ENCODE measurements at regions not wholly inside any gene's neighbourhood (a gene's known extent, or its start where the extent isn't known, plus 50 kb on each side); places are given as distances from the start of the nearest gene placed in this dataset.

GRCh38 chr9:13529321-13530104 lies 250.0 kb upstream of the MPDZ start:
- Mint-ChIP-seq H3K27ac (no peak overlapping the region), H3K27me3 (no peaks in the 10 kb centered on the region), H3K4me3 (no peak overlapping the region), H3K9me3 (peaks cover 0 to 17% (median 8%) of the 10 kb centered on the region in 11 donors), H3K36me3 (no peaks in the 10 kb centered on the region), H3K4me1 (no peaks in the 10 kb centered on the region)
- no peak overlapping the region for H3K4me3 ChIP-seq (ENCODE audit: low read length)
- no peaks in the 10 kb centered on the region for H3K36me3 ChIP-seq (ENCODE audit: control insufficient read depth in 2 of 3, insufficient read depth in 3 of 3, low read length in 3 of 3)
- ATAC-seq: no peak
- no peaks in the 10 kb centered on the region for H3K27me3 ChIP-seq (ENCODE audit: control insufficient read depth in 2 of 2, insufficient read depth in 2 of 2, low read length in 2 of 2)
- DNase-seq: no peak
- no peaks in the 10 kb centered on the region for H3K9me3 ChIP-seq (ENCODE audit: control insufficient read depth in 2 of 3, low read length in 3 of 3)
- ChIA-PET POLR2A (no interaction called here), CTCF (no interaction called here)
- H3K27ac ChIP-seq (ENCODE audit: low read depth, low read length): no peak overlapping the region
- no peaks in the 10 kb centered on the region for H3K4me1 ChIP-seq (ENCODE audit: control insufficient read depth in 2 of 2, insufficient read depth in 2 of 2, low read length in 2 of 2)
- intact Hi-C loops (cut with micrococcal nuclease): no loop called here

- Mint-ChIP-seq H3K4me1 (no peaks in the 10 kb centered on the region), H3K4me3 (no peak overlapping the region), H3K27ac (no peak overlapping the region), H3K9me3 (peaks cover 0 to 5% (median 0%) of the 10 kb centered on the region in 11 donors), H3K27me3 (no peaks in the 10 kb centered on the region), H3K36me3 (no peaks in the 10 kb centered on the region)
- no peak for DNase-seq
- no peak for ATAC-seq
- Histone ChIP-seq H3K27me3 (ENCODE audit: control insufficient read depth in 2 of 2, insufficient read depth in 2 of 2, low read length in 2 of 2) (no peaks in the 10 kb centered on the region), H3K36me3 (ENCODE audit: control insufficient read depth in 2 of 3, insufficient read depth in 3 of 3, low read length in 3 of 3) (no peaks in the 10 kb centered on the region), H3K27ac (ENCODE audit: low read depth, low read length) (no peak overlapping the region), H3K4me1 (ENCODE audit: control insufficient read depth in 2 of 2, insufficient read depth in 2 of 2, low read length in 2 of 2) (no peaks in the 10 kb centered on the region), H3K9me3 (ENCODE audit: control insufficient read depth in 2 of 3, low read length in 3 of 3) (no peaks in the 10 kb centered on the region), H3K4me3 (ENCODE audit: low read length) (no peak overlapping the region)
- intact Hi-C loops (cut with micrococcal nuclease): no loop called here
- CTCF ChIA-PET: no interaction called here
- POLR2A ChIA-PET: no interaction called here
These were observed 244.8 kb upstream of the MPDZ start for GRCh38 chr9:13524245-13524644.

DNA sequence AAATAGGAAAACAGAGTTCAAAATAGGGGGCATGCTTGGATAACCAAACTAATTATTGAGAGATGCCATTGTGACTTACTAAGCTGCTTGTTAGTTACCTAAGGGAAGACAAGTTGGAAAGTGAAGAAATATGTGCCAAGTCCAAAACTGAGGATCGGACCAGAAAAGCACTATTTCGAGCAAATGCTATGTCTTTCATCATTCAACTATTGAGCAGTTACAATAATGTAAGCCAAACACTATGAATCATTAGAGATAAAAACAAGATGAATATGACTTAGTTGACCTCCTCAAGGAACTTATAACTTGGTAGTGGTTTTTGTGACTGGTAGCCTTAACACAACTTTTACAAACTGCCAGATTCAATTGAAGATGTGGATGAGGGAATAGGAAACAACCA lies 240.6 kb upstream of the MPDZ start:
- no peak overlapping the region for H3K27ac Mint-ChIP-seq
- peaks cover 0 to 16% (median under 1%) of the 10 kb centered on the region in 11 donors for H3K9me3 Mint-ChIP-seq
- ChIA-PET CTCF (no interaction called here), POLR2A (no interaction called here)
- ATAC-seq (no peak), DNase-seq (no peak)
- no peaks in the 10 kb centered on the region for H3K4me1 Mint-ChIP-seq
- H3K27me3 ChIP-seq (ENCODE audit: control insufficient read depth in 2 of 2, insufficient read depth in 2 of 2, low read length in 2 of 2): no peaks in the 10 kb centered on the region
- intact Hi-C loops (cut with micrococcal nuclease): no loop called here
- no peaks in the 10 kb centered on the region for H3K36me3 ChIP-seq (ENCODE audit: control insufficient read depth in 2 of 3, insufficient read depth in 3 of 3, low read length in 3 of 3)
- no peaks in the 10 kb centered on the region for H3K36me3 Mint-ChIP-seq
- no peaks in the 10 kb centered on the region for H3K4me1 ChIP-seq (ENCODE audit: control insufficient read depth in 2 of 2, insufficient read depth in 2 of 2, low read length in 2 of 2)
- H3K27me3 Mint-ChIP-seq: no peaks in the 10 kb centered on the region
- no peak overlapping the region for H3K4me3 ChIP-seq (ENCODE audit: low read length)
- H3K9me3 ChIP-seq (ENCODE audit: control insufficient read depth in 2 of 3, low read length in 3 of 3): no peaks in the 10 kb centered on the region
- no peak overlapping the region for H3K27ac ChIP-seq (ENCODE audit: low read depth, low read length)
- H3K4me3 Mint-ChIP-seq: no peak overlapping the region

DNA sequence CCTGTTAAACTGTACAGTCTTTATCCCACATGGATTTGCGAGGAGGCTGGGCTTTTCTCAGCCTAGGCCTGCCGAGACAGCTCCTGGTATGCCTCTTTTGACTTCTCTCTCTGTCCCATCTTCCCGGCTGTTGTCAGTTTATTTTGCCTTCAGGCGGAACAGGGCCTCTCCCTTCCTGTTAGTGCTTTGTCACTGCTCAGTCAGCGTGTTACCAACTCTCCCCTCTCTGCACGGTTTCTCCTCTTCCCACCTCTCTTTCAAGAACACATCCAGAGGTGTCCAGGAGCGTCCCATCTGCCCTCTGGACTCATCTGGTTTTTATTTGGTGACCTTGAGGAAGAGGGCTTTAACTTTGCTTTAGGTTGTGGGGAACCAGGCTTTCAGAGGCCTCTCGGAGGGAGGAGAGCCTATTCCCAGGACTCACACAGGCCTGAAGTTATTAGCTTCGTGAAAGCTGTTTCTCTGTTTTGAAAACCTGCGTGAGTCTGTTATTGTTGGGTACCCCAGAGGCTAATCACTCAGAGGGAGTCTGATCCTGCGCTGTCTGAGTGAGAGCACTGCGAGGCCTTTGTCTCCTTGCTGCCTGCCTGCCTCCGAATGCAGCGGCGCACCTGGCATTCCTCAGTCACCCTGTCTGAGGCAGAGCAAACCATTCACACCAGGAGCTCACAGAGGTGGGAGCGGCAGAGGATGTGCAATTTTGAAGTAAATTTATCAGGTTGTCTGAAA lies 234.4 kb upstream of the MPDZ start:
- Histone ChIP-seq H3K4me3 (ENCODE audit: low read length) (no peak overlapping the region), H3K4me1 (ENCODE audit: control insufficient read depth in 2 of 2, insufficient read depth in 2 of 2, low read length in 2 of 2) (no peaks in the 10 kb centered on the region), H3K27ac (ENCODE audit: low read depth, low read length) (no peak overlapping the region), H3K9me3 (ENCODE audit: control insufficient read depth in 2 of 3, low read length in 3 of 3) (no peaks in the 10 kb centered on the region), H3K36me3 (ENCODE audit: control insufficient read depth in 2 of 3, insufficient read depth in 3 of 3, low read length in 3 of 3) (no peaks in the 10 kb centered on the region), H3K27me3 (ENCODE audit: control insufficient read depth in 2 of 2, insufficient read depth in 2 of 2, low read length in 2 of 2) (no peaks in the 10 kb centered on the region)
- DNase-seq (no peak), ATAC-seq (no peak)
- Mint-ChIP-seq H3K9me3 (peaks cover 0 to 16% (median 2%) of the 10 kb centered on the region in 11 donors), H3K27ac (no peak overlapping the region), H3K36me3 (no peaks in the 10 kb centered on the region), H3K27me3 (no peaks in the 10 kb centered on the region), H3K4me1 (no peaks in the 10 kb centered on the region), H3K4me3 (no peak overlapping the region)
- ChIA-PET CTCF (no interaction called here), POLR2A (no interaction called here)
- intact Hi-C loops (cut with micrococcal nuclease): no loop called here

- ATAC-seq (no peak), DNase-seq (no peak)
- Mint-ChIP-seq H3K4me1 (no peaks in the 10 kb centered on the region), H3K27me3 (no peaks in the 10 kb centered on the region), H3K27ac (no peak overlapping the region), H3K36me3 (no peaks in the 10 kb centered on the region), H3K4me3 (no peak overlapping the region), H3K9me3 (peaks cover 0 to 15% (median 2%) of the 10 kb centered on the region in 11 donors)
- H3K27me3 ChIP-seq (ENCODE audit: control insufficient read depth in 2 of 2, insufficient read depth in 2 of 2, low read length in 2 of 2): no peaks in the 10 kb centered on the region
- ChIA-PET POLR2A (no interaction called here), CTCF (no interaction called here)
- H3K9me3 ChIP-seq (ENCODE audit: control insufficient read depth in 2 of 3, low read length in 3 of 3): no peaks in the 10 kb centered on the region
- H3K4me1 ChIP-seq (ENCODE audit: control insufficient read depth in 2 of 2, insufficient read depth in 2 of 2, low read length in 2 of 2): no peaks in the 10 kb centered on the region
- H3K36me3 ChIP-seq (ENCODE audit: control insufficient read depth in 2 of 3, insufficient read depth in 3 of 3, low read length in 3 of 3): no peaks in the 10 kb centered on the region
- H3K4me3 ChIP-seq (ENCODE audit: low read length): no peak overlapping the region
- H3K27ac ChIP-seq (ENCODE audit: low read depth, low read length): no peak overlapping the region
- intact Hi-C loops (cut with micrococcal nuclease): no loop called here
These were observed 233.8 kb upstream of the MPDZ start for GRCh38 chr9:13513286-13513685.

DNA sequence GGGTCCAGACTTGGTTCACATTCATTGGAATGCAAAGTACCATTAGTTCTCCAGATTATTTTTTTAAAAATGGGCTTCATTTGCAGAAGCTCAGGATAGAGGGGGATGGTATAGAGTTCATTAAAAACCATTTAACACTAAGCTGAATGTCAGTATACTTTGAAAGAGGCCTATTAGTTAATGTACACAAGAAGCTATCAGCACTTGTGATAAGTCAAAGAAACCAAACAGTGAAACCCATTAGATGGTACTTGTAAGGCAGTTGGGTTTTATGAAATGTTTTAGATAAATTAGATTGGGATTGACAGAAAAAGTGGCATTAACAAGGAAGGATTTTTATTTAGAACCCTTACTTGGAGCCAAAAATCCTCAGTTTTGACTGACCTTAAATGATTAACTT lies 229.2 kb upstream of the MPDZ start:
- no peak for ATAC-seq
- ChIA-PET CTCF (no interaction called here), POLR2A (no interaction called here)
- no peak for DNase-seq
- Mint-ChIP-seq H3K27ac (no peak overlapping the region), H3K36me3 (no peaks in the 10 kb centered on the region), H3K4me3 (no peak overlapping the region), H3K27me3 (no peaks in the 10 kb centered on the region), H3K9me3 (peaks cover 0 to 19% (median 6%) of the 10 kb centered on the region in 11 donors), H3K4me1 (no peaks in the 10 kb centered on the region)
- Histone ChIP-seq H3K4me1 (ENCODE audit: control insufficient read depth in 2 of 2, insufficient read depth in 2 of 2, low read length in 2 of 2) (no peaks in the 10 kb centered on the region), H3K4me3 (ENCODE audit: low read length) (no peak overlapping the region), H3K9me3 (ENCODE audit: control insufficient read depth in 2 of 3, low read length in 3 of 3) (no peaks in the 10 kb centered on the region), H3K27ac (ENCODE audit: low read depth, low read length) (no peak overlapping the region), H3K36me3 (ENCODE audit: control insufficient read depth in 2 of 3, insufficient read depth in 3 of 3, low read length in 3 of 3) (no peaks in the 10 kb centered on the region), H3K27me3 (ENCODE audit: control insufficient read depth in 2 of 2, insufficient read depth in 2 of 2, low read length in 2 of 2) (no peaks in the 10 kb centered on the region)
- intact Hi-C loops (cut with micrococcal nuclease): no loop called here

GRCh38 chr9:13508086-13508485 lies 228.6 kb upstream of the MPDZ start:
- intact Hi-C loops (cut with micrococcal nuclease): no loop called here
- H3K9me3 Mint-ChIP-seq: peaks cover 1 to 22% (median 6%) of the 10 kb centered on the region in 11 donors
- Histone ChIP-seq H3K4me1 (ENCODE audit: control insufficient read depth in 2 of 2, insufficient read depth in 2 of 2, low read length in 2 of 2) (no peaks in the 10 kb centered on the region), H3K27ac (ENCODE audit: low read depth, low read length) (no peak overlapping the region), H3K4me3 (ENCODE audit: low read length) (no peak overlapping the region), H3K9me3 (ENCODE audit: control insufficient read depth in 2 of 3, low read length in 3 of 3) (no peaks in the 10 kb centered on the region), H3K36me3 (ENCODE audit: control insufficient read depth in 2 of 3, insufficient read depth in 3 of 3, low read length in 3 of 3) (no peaks in the 10 kb centered on the region), H3K27me3 (ENCODE audit: control insufficient read depth in 2 of 2, insufficient read depth in 2 of 2, low read length in 2 of 2) (no peaks in the 10 kb centered on the region)
- no peak overlapping the region for H3K27ac Mint-ChIP-seq
- ChIA-PET CTCF (no interaction called here), POLR2A (no interaction called here)
- H3K27me3 Mint-ChIP-seq: no peaks in the 10 kb centered on the region
- no peaks in the 10 kb centered on the region for H3K4me1 Mint-ChIP-seq
- no peak for ATAC-seq
- no peak overlapping the region for H3K4me3 Mint-ChIP-seq
- DNase-seq: no peak
- no peaks in the 10 kb centered on the region for H3K36me3 Mint-ChIP-seq
